Ectodermal cell (in vitro differentiated cells): ENCODE measurements at regions not wholly inside any gene's neighbourhood (a gene's known extent, or its start where the extent isn't known, plus 50 kb on each side); places are given as distances from the start of the nearest gene placed in this dataset.
"Not testable (repeated sequence)": the region's sequence is repeated elsewhere in the genome, so short reads cannot be mapped to it uniquely, and the experiment has no call there.

Experiments used
- H3K27ac ChIP-seq: 2 replicates; pipeline ENCODE4 v1.7.0; 2013; ENCODE audit warnings: mild to moderate bottlenecking, low read depth, low read length; ENCODE audit not compliant: insufficient read depth, poor library complexity, severe bottlenecking
- H3K27me3 ChIP-seq: 2 replicates; pipeline ENCODE4 v1.7.0; 2013; ENCODE audit warnings: mild to moderate bottlenecking, low read length; ENCODE audit not compliant: insufficient read depth, control insufficient read depth, poor library complexity, severe bottlenecking
- H3K36me3 ChIP-seq: one replicate; pipeline ENCODE4 v1.7.0; 2013; ENCODE audit warnings: low read length; ENCODE audit not compliant: control insufficient read depth, insufficient read depth
- H3K4me1 ChIP-seq: one replicate; pipeline ENCODE4 v1.7.0; 2013; ENCODE audit warnings: low read length; ENCODE audit not compliant: control insufficient read depth, insufficient read depth
- H3K4me3 ChIP-seq: 2 replicates; pipeline ENCODE4 v1.7.0; 2013; ENCODE audit warnings: low read depth, low read length, control low read depth; ENCODE audit not compliant: insufficient read depth
- H3K9me3 ChIP-seq: 2 replicates; pipeline ENCODE4 v1.7.0; 2013; ENCODE audit warnings: mild to moderate bottlenecking, low read length, moderate library complexity; ENCODE audit not compliant: control insufficient read depth
- WGBS, 2 experiments: methylation state at CpG; one replicate each; pipeline ENCODE4 v1.1.7; 2013; ENCODE audit warnings: missing lambda C conversion rate in 2 of 2; 5-methylcytosine and 5-hydroxymethylcytosine counted together

- H3K27ac ChIP-seq: no peak overlapping the region
- whole genome bisulfite sequencing, 2 experiments: 100% methylated on average over 2 of the region's 2 CpGs
- no peaks in the 10 kb centered on the region for H3K36me3 ChIP-seq
- no peaks in the 10 kb centered on the region for H3K4me1 ChIP-seq
- H3K4me3 ChIP-seq: no peak overlapping the region
- H3K27me3 ChIP-seq: no peaks in the 10 kb centered on the region
- no peaks in the 10 kb centered on the region for H3K9me3 ChIP-seq
Observed at GRCh38 chr13:62829486-62829885, 1413.8 kb upstream of the PCDH20 start.

DNA sequence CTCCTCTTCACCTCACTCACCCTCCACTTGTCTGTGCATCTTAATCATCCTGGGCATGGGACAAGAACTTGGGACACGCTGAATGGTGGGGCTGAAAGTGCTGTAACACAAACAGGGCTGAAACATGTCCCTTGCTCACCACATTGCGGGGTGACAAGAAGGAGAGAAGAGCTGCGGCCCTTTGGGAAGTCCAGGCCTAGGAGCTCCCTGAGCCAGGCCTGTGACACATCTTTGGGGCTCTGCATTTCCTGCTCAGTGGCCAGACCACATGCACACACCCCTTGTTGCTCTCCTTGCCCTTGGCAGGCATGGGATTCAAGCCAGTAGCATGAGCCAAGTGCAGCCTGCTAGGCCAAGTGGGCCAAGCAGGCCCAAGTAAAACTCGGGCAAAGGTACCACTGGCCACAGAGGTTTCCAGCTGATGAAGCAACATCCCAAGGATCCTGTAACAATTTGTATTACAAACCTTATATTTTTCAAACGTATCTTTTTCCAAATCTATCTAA, 1384.3 kb upstream of the PCDH20 start:
- no peaks in the 10 kb centered on the region for H3K36me3 ChIP-seq
- WGBS, 2 experiments: 92 to 95% methylated on average over 4 to 5 of the region's 5 CpGs
- no peaks in the 10 kb centered on the region for H3K9me3 ChIP-seq
- H3K4me3 ChIP-seq: no peak overlapping the region
- no peak overlapping the region for H3K27ac ChIP-seq
- no peaks in the 10 kb centered on the region for H3K27me3 ChIP-seq
- no peaks in the 10 kb centered on the region for H3K4me1 ChIP-seq

DNA sequence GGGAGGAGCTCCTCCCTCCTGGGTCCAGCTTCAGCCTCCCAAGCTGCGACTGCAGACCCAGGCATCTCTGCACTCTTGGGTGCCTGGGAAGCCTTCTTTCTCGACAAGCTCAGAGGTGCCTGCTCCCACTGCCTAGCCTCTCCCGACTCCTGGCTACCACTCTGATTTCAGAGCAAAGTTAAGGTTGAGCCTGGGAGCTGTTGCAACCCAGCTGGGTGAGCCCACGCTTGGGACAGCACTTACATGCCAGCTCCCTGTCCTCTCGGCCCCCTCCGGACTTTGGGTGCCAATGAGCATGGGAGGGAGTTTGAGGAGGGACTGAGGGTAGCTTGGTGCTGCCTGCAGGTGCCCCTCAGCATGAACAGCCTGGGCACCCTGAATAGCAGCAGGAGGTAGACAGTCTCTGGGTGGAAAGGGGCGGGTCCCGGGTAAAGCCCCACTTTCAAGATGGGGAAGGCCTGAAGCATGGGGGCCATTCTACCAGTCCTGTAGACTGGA, 1383.4 kb upstream of the PCDH20 start:
- Histone ChIP-seq H3K27ac (no peak overlapping the region), H3K27me3 (no peaks in the 10 kb centered on the region), H3K36me3 (no peaks in the 10 kb centered on the region), H3K4me1 (no peaks in the 10 kb centered on the region), H3K4me3 (no peak overlapping the region), H3K9me3 (no peaks in the 10 kb centered on the region)
- WGBS, 2 experiments: 95 to 96% methylated on average over 8 of the region's 8 CpGs

GRCh38 chr13:62793850-62794249, 1378.2 kb upstream of the PCDH20 start:
- no peaks in the 10 kb centered on the region for H3K9me3 ChIP-seq
- no peaks in the 10 kb centered on the region for H3K36me3 ChIP-seq
- H3K27ac ChIP-seq: no peak overlapping the region
- WGBS, 2 experiments: 100% methylated on average over 1 of the region's 1 CpG; no CpG with 5 or more reads in 1 of the 2 experiments
- no peaks in the 10 kb centered on the region for H3K4me1 ChIP-seq
- H3K27me3 ChIP-seq: no peaks in the 10 kb centered on the region
- H3K4me3 ChIP-seq: no peak overlapping the region

- Histone ChIP-seq H3K4me1 (peaks cover 4% of the 10 kb centered on the region), H3K27ac (no peak overlapping the region), H3K36me3 (no peaks in the 10 kb centered on the region), H3K9me3 (no peaks in the 10 kb centered on the region), H3K4me3 (no peak overlapping the region), H3K27me3 (no peaks in the 10 kb centered on the region)
- WGBS, 2 experiments: 100% methylated on average over 1 of the region's 1 CpG
Observed at GRCh38 chr13:62781866-62782265, 1366.2 kb upstream of the PCDH20 start.

GRCh38 chr13:62779161-62779560, 1363.5 kb upstream of the PCDH20 start:
- no peaks in the 10 kb centered on the region for H3K9me3 ChIP-seq
- H3K27ac ChIP-seq: no peak overlapping the region
- 76 to 84% methylated on average over 5 to 6 of the region's 6 CpGs for WGBS, 2 experiments
- H3K27me3 ChIP-seq: no peaks in the 10 kb centered on the region
- no peaks in the 10 kb centered on the region for H3K36me3 ChIP-seq
- no peak overlapping the region for H3K4me3 ChIP-seq
- peaks cover 4% of the 10 kb centered on the region for H3K4me1 ChIP-seq

- Histone ChIP-seq H3K4me1 (no peaks in the 10 kb centered on the region), H3K9me3 (no peaks in the 10 kb centered on the region), H3K27me3 (no peaks in the 10 kb centered on the region), H3K36me3 (no peaks in the 10 kb centered on the region), H3K27ac (no peak overlapping the region), H3K4me3 (no peak overlapping the region)
- 94 to 96% methylated on average over 9 of the region's 9 CpGs for WGBS, 2 experiments
Observed at GRCh38 chr13:62767473-62767872, 1351.8 kb upstream of the PCDH20 start.

- no CpG with 5 or more reads among the region's 1 CpG for WGBS, 2 experiments
Observed at GRCh38 chr13:62760724-62761123, 1345.1 kb upstream of the PCDH20 start.

DNA sequence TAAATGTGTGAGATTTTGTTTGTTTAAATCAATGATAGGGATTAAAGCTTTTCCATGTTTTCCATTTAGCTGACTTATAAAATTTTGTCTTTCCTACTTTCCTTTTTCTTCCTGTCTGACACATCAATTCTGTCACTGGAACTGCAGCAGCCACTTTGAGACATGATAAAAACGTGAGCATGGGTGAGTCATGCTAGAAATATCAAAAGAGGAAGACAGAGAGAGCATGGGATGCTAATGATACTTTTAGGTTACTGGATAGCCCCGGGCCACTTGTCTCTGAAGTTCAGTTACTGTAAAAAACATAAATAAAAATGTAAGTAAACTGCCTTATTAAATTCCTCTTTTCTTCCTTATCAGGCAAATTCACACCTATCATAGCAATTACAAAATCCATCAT, 1332.0 kb upstream of the PCDH20 start:
- WGBS, 2 experiments: 44 to 69% methylated on average over 1 to 2 of the region's 2 CpGs
- no peaks in the 10 kb centered on the region for H3K4me1 ChIP-seq
- no peak overlapping the region for H3K27ac ChIP-seq
- H3K27me3 ChIP-seq: no peaks in the 10 kb centered on the region
- no peaks in the 10 kb centered on the region for H3K9me3 ChIP-seq
- H3K4me3 ChIP-seq: no peak overlapping the region
- H3K36me3 ChIP-seq: no peaks in the 10 kb centered on the region

More at GRCh38 chr13:62760724-62761123, 1345.1 kb upstream of the PCDH20 start:
- no peak overlapping the region for H3K4me3 ChIP-seq
- H3K9me3 ChIP-seq: no peaks in the 10 kb centered on the region
- no peaks in the 10 kb centered on the region for H3K4me1 ChIP-seq
- no peaks in the 10 kb centered on the region for H3K27me3 ChIP-seq
- H3K36me3 ChIP-seq: no peaks in the 10 kb centered on the region
- H3K27ac ChIP-seq: no peak overlapping the region

- H3K36me3 ChIP-seq: no peaks in the 10 kb centered on the region
- 93 to 99% methylated on average over 2 of the region's 2 CpGs for WGBS, 2 experiments
- H3K4me3 ChIP-seq: no peak overlapping the region
- no peaks in the 10 kb centered on the region for H3K4me1 ChIP-seq
- no peak overlapping the region for H3K27ac ChIP-seq
- H3K27me3 ChIP-seq: no peaks in the 10 kb centered on the region
- no peaks in the 10 kb centered on the region for H3K9me3 ChIP-seq
Observed at GRCh38 chr13:62747152-62747551, 1331.5 kb upstream of the PCDH20 start.

GRCh38 chr13:62729746-62730145, 1314.1 kb upstream of the PCDH20 start:
- 85 to 88% methylated on average over 9 of the region's 9 CpGs for WGBS, 2 experiments
- H3K27me3 ChIP-seq, H3K4me3 ChIP-seq, H3K36me3 ChIP-seq, H3K27ac ChIP-seq, H3K9me3 ChIP-seq, H3K4me1 ChIP-seq: not testable (repeated sequence)
